ENCODE measurements at regions not wholly inside any gene's neighbourhood (a gene's known extent, or its start where the extent isn't known, plus 50 kb on each side); places are given as distances from the start of the nearest gene placed in this dataset.

DNA sequence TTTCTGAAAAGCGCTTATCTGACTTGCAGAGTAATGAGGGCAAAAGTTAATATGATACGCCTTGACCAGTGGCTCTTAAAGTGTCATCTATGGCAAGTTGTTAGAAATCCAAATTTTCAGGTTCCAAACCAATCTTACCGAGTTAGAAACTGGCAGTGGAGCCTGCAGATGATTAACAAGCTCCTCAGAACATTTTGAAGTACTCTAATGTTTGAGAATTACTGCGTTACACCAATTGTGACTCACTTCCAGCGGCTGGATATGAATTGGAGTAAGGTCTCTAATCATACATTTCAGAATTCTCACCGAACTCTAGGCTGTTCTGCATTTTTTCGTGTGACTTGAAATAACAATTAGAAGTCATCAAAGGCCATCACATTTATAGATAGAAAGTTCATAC is 73.5 kb upstream of the TMPRSS15 start:
- TF ChIP-seq, protein P1, sequence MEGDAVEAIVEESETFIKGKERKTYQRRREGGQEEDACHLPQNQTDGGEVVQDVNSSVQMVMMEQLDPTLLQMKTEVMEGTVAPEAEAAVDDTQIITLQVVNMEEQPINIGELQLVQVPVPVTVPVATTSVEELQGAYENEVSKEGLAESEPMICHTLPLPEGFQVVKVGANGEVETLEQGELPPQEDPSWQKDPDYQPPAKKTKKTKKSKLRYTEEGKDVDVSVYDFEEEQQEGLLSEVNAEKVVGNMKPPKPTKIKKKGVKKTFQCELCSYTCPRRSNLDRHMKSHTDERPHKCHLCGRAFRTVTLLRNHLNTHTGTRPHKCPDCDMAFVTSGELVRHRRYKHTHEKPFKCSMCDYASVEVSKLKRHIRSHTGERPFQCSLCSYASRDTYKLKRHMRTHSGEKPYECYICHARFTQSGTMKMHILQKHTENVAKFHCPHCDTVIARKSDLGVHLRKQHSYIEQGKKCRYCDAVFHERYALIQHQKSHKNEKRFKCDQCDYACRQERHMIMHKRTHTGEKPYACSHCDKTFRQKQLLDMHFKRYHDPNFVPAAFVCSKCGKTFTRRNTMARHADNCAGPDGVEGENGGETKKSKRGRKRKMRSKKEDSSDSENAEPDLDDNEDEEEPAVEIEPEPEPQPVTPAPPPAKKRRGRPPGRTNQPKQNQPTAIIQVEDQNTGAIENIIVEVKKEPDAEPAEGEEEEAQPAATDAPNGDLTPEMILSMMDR (IDR thresholded peaks at IDR 0.05), result no peak
- no peak for TF ChIP-seq POLR2A (IDR thresholded peaks at IDR 0.05)
